Stimulated activated naive CD8-positive, alpha-beta T cell treated with anti-CD3 and anti-CD28 coated beads, Interleukin-15, amount 100 ng/mL, for 72 hours (primary cell): ENCODE measurements at regions not wholly inside any gene's neighbourhood (a gene's known extent, or its start where the extent isn't known, plus 50 kb on each side); places are given as distances from the start of the nearest gene placed in this dataset.
"Not testable (repeated sequence)": the region's sequence is repeated elsewhere in the genome, so short reads cannot be mapped to it uniquely, and the experiment has no call there.

Source experiments
- ATAC-seq: fragments of 150-1000 bp; cut with Tn5 transposase; 2 replicates; pipeline ENCODE4 v1.10.0; 2021; ENCODE audit warnings: mild to moderate bottlenecking, moderate library complexity
- DNase-seq, 2 donors: peaks; one replicate each; pipeline ENCODE4 v3.0.0; 2021 to 2022
- H3K27ac Mint-ChIP-seq, 2 donors: one replicate each; pipeline ENCODE4 v1.8.0; 2022; ENCODE audit warnings: mild to moderate bottlenecking in 2 of 2, mixed read lengths in 2 of 2, moderate library complexity in 2 of 2
- H3K27me3 Mint-ChIP-seq: one replicate; pipeline ENCODE4 v1.8.0; 2022; ENCODE audit warnings: mixed read lengths
- H3K4me1 Mint-ChIP-seq: one replicate; pipeline ENCODE4 v1.8.0; 2022; ENCODE audit warnings: mild to moderate bottlenecking, mixed read lengths
- H3K4me3 Mint-ChIP-seq, 2 donors: one replicate each; pipeline ENCODE4 v1.8.0; 2022; ENCODE audit warnings: mild to moderate bottlenecking in 2 of 2, mixed read lengths in 2 of 2, moderate library complexity in 1 of 2
- H3K9me3 Mint-ChIP-seq, 2 donors: one replicate each; pipeline ENCODE4 v1.8.0; 2022; ENCODE audit warnings: mixed read lengths in 2 of 2

GRCh38 chr17:56715613-56716357 is 117.9 kb downstream of the C17orf67 start:
- H3K27me3 Mint-ChIP-seq = no peaks in the 10 kb centered on the region
- no peak overlapping the region for H3K27ac Mint-ChIP-seq
- DNase-seq = peak; percentile 68 to 71
- H3K4me3 Mint-ChIP-seq = no peak overlapping the region
- H3K4me1 Mint-ChIP-seq = peaks cover 5% of the 10 kb centered on the region
- peaks cover 0 to 8% of the 10 kb centered on the region in 2 donors for H3K9me3 Mint-ChIP-seq
- ATAC-seq = peak; percentile 93

GRCh38 chr17:56717471-56717870 is 116.2 kb downstream of the C17orf67 start:
- Mint-ChIP-seq H3K4me1 (peaks cover 5% of the 10 kb centered on the region), H3K4me3 (no peak overlapping the region), H3K27me3 (no peaks in the 10 kb centered on the region), H3K27ac (peak overlapping the region in 1 of 2 donors; percentile 61), H3K9me3 (no peaks in the 10 kb centered on the region)
- DNase-seq (no peak), ATAC-seq (no peak)

- Mint-ChIP-seq H3K27me3 (no peaks in the 10 kb centered on the region), H3K9me3 (no peaks in the 10 kb centered on the region), H3K27ac (no peak overlapping the region), H3K4me1 (peaks cover 5% of the 10 kb centered on the region), H3K4me3 (no peak overlapping the region)
- no peak for ATAC-seq
- DNase-seq = no peak
These were observed 115.2 kb downstream of the C17orf67 start for GRCh38 chr17:56718515-56718914.

GRCh38 chr17:56723421-56723820 is 110.3 kb downstream of the C17orf67 start:
- no peaks in the 10 kb centered on the region for H3K9me3 Mint-ChIP-seq
- H3K27ac Mint-ChIP-seq = no peak overlapping the region
- H3K4me1 Mint-ChIP-seq = peaks cover under 1% of the 10 kb centered on the region
- no peak for ATAC-seq
- no peaks in the 10 kb centered on the region for H3K27me3 Mint-ChIP-seq
- no peak for DNase-seq
- H3K4me3 Mint-ChIP-seq = no peak overlapping the region

GRCh38 chr17:56724664-56725063 is 109.1 kb downstream of the C17orf67 start:
- Mint-ChIP-seq H3K4me3 (no peak overlapping the region), H3K9me3 (no peaks in the 10 kb centered on the region), H3K4me1 (no peaks in the 10 kb centered on the region), H3K27ac (no peak overlapping the region), H3K27me3 (no peaks in the 10 kb centered on the region)
- DNase-seq (no peak), ATAC-seq (no peak)

- H3K27ac Mint-ChIP-seq = peak overlapping the region in 1 of 2 donors; percentile 42
- no peaks in the 10 kb centered on the region for H3K27me3 Mint-ChIP-seq
- no peaks in the 10 kb centered on the region for H3K9me3 Mint-ChIP-seq
- no peak for DNase-seq
- no peaks in the 10 kb centered on the region for H3K4me1 Mint-ChIP-seq
- no peak for ATAC-seq
- no peak overlapping the region for H3K4me3 Mint-ChIP-seq
These were observed 108.6 kb downstream of the C17orf67 start for GRCh38 chr17:56725144-56725543.

- no peak overlapping the region for H3K27ac Mint-ChIP-seq
- H3K27me3 Mint-ChIP-seq = no peaks in the 10 kb centered on the region
- no peaks in the 10 kb centered on the region for H3K4me1 Mint-ChIP-seq
- ATAC-seq = no peak
- DNase-seq = no peak
- H3K9me3 Mint-ChIP-seq = no peaks in the 10 kb centered on the region
- H3K4me3 Mint-ChIP-seq = no peak overlapping the region
These were observed 105.7 kb downstream of the C17orf67 start for GRCh38 chr17:56727876-56728617.

- H3K27ac Mint-ChIP-seq, ATAC-seq, H3K27me3 Mint-ChIP-seq, H3K9me3 Mint-ChIP-seq, H3K4me3 Mint-ChIP-seq, DNase-seq, H3K4me1 Mint-ChIP-seq: not testable (repeated sequence)
These were observed 102.6 kb downstream of the C17orf67 start for GRCh38 chr17:56731096-56731495.

GRCh38 chr17:56733833-56734232 is 99.9 kb downstream of the C17orf67 start:
- ATAC-seq = no peak
- no peaks in the 10 kb centered on the region for H3K4me1 Mint-ChIP-seq
- H3K9me3 Mint-ChIP-seq = no peaks in the 10 kb centered on the region
- H3K27me3 Mint-ChIP-seq = no peaks in the 10 kb centered on the region
- peak overlapping the region in 1 of 2 donors; percentile 28 for H3K27ac Mint-ChIP-seq
- H3K4me3 Mint-ChIP-seq = no peak overlapping the region
- no peak for DNase-seq

- H3K9me3 Mint-ChIP-seq = no peaks in the 10 kb centered on the region
These were observed 97.9 kb downstream of the C17orf67 start for GRCh38 chr17:56735842-56736241.

GRCh38 chr17:56737421-56738161 is 96.1 kb downstream of the C17orf67 start:
- ATAC-seq = no peak

More at GRCh38 chr17:56735842-56736241, 97.9 kb downstream of the C17orf67 start:
- ATAC-seq (no peak), DNase-seq (no peak)
- Mint-ChIP-seq H3K4me1 (no peaks in the 10 kb centered on the region), H3K27me3 (no peaks in the 10 kb centered on the region), H3K27ac (no peak overlapping the region), H3K4me3 (no peak overlapping the region)

GRCh38 chr17:56739376-56739775 is 94.3 kb downstream of the C17orf67 start:
- Mint-ChIP-seq H3K27ac (no peak overlapping the region), H3K9me3 (no peaks in the 10 kb centered on the region), H3K4me3 (no peak overlapping the region), H3K4me1 (no peaks in the 10 kb centered on the region), H3K27me3 (no peaks in the 10 kb centered on the region)
- DNase-seq = no peak
- ATAC-seq = no peak

More at GRCh38 chr17:56737421-56738161, 96.1 kb downstream of the C17orf67 start:
- H3K27ac Mint-ChIP-seq = no peak overlapping the region
- no peaks in the 10 kb centered on the region for H3K27me3 Mint-ChIP-seq
- no peak overlapping the region for H3K4me3 Mint-ChIP-seq
- DNase-seq = no peak
- no peaks in the 10 kb centered on the region for H3K4me1 Mint-ChIP-seq
- no peaks in the 10 kb centered on the region for H3K9me3 Mint-ChIP-seq

GRCh38 chr17:56739776-56740175 is 93.9 kb downstream of the C17orf67 start:
- H3K27ac Mint-ChIP-seq = no peak overlapping the region
- no peaks in the 10 kb centered on the region for H3K9me3 Mint-ChIP-seq
- H3K27me3 Mint-ChIP-seq = no peaks in the 10 kb centered on the region
- DNase-seq (no peak), ATAC-seq (no peak)
- no peaks in the 10 kb centered on the region for H3K4me1 Mint-ChIP-seq
- H3K4me3 Mint-ChIP-seq = no peak overlapping the region

GRCh38 chr17:56740481-56740880 is 93.2 kb downstream of the C17orf67 start:
- Mint-ChIP-seq H3K4me1 (no peaks in the 10 kb centered on the region), H3K27me3 (no peaks in the 10 kb centered on the region), H3K4me3 (no peak overlapping the region), H3K27ac (no peak overlapping the region), H3K9me3 (no peaks in the 10 kb centered on the region)
- DNase-seq = no peak
- no peak for ATAC-seq
